T-cell (primary cell): ENCODE measurements at regions not wholly inside any gene's neighbourhood (a gene's known extent, or its start where the extent isn't known, plus 50 kb on each side); places are given as distances from the start of the nearest gene placed in this dataset.

Experiments
- ATAC-seq, 4 experiments: fragments of 200-7000 bp in 3 of 4; fragments of 150-1000 bp in 1 of 4; cut with Tn5 transposase; replicated peaks in 1 of 4; 1 replicate in 3 of 4; 2 replicates in 1 of 4; pipeline ENCODE4 v1.10.0; 2021; ENCODE audit warnings: moderate library complexity in 3 of 4, mild to moderate bottlenecking in 2 of 4, moderate number of reproducible peaks in 1 of 4
- CTCF ChIA-PET, 2 donors: fragments of 300-600 bp; sonication (Branson Sonifier 250); formaldehyde crosslinking; loops; one replicate each; lab custom pipeline; 2022; ENCODE audit warnings: antibody characterized with exemption in 2 of 2; lab: Charles Lee
- POLR2A ChIA-PET, 2 donors: fragments of 300-600 bp; sonication (Branson Sonifier 250); formaldehyde crosslinking; loops; one replicate each; lab custom pipeline; 2022; ENCODE audit warnings: antibody characterized with exemption in 2 of 2; lab: Charles Lee
- DNase-seq, 35 experiments: peaks; one replicate each; pipeline versions ENCODE4 v3.0.0 to v3.0.0-alpha.2; 2013 to 2023
- H3K27ac ChIP-seq: one replicate; pipeline ENCODE4 v1.5.1; 2013; ENCODE audit warnings: low read length
- H3K27me3 ChIP-seq, 2 experiments: replicated peaks in 1 of 2; 1 replicate in 1 of 2; 2 replicates in 1 of 2; pipeline versions ENCODE4 v1.6.1 to v1.7.0; 2013; ENCODE audit warnings: low read length in 1 of 2, mixed read lengths in 1 of 2; ENCODE audit not compliant: control insufficient read depth in 2 of 2, insufficient read depth in 2 of 2; ENCODE audit errors: extremely low read depth in 1 of 2
- H3K36me3 ChIP-seq, 2 donors: 1 replicate in 1 of 2; 2 replicates in 1 of 2; pipeline versions ENCODE4 v1.6.1 to v1.7.0; 2013; ENCODE audit warnings: low read length in 1 of 2; ENCODE audit not compliant: control insufficient read depth in 2 of 2, insufficient read depth in 1 of 2; ENCODE audit errors: extremely low read depth in 1 of 2
- H3K4me1 ChIP-seq, 2 experiments: 1 replicate in 1 of 2; 2 replicates in 1 of 2; pipeline versions ENCODE4 v1.6.1 to v1.7.0; 2013; ENCODE audit warnings: low read length in 2 of 2, mixed read lengths in 1 of 2; ENCODE audit not compliant: insufficient read depth in 2 of 2, control insufficient read depth in 1 of 2; ENCODE audit errors: extremely low read depth in 1 of 2
- H3K4me3 ChIP-seq, 2 donors: 1 replicate in 1 of 2; 2 replicates in 1 of 2; pipeline versions ENCODE4 v1.5.1 to v1.7.0; 2013; ENCODE audit warnings: mild to moderate bottlenecking in 2 of 2, low read length in 1 of 2, moderate library complexity in 1 of 2; ENCODE audit not compliant: control insufficient read depth in 1 of 2; ENCODE audit errors: extremely low read depth in 1 of 2
- H3K9me3 ChIP-seq: 2 replicates; pipeline ENCODE4 v1.7.0; 2013
- H3K27ac Mint-ChIP-seq, 2 donors: one replicate each; pipeline ENCODE4 v1.8.0; 2020 to 2021; ENCODE audit warnings: mild to moderate bottlenecking in 2 of 2, mixed read lengths in 2 of 2
- H3K27me3 Mint-ChIP-seq, 2 donors: one replicate each; pipeline ENCODE4 v1.8.0; 2021 to 2022; ENCODE audit warnings: mixed read lengths in 2 of 2
- H3K36me3 Mint-ChIP-seq: one replicate; pipeline ENCODE4 v1.8.0; 2021; ENCODE audit warnings: mixed read lengths
- H3K4me1 Mint-ChIP-seq, 3 donors: one replicate each; pipeline ENCODE4 v1.8.0; 2020 to 2022; ENCODE audit warnings: mixed read lengths in 3 of 3, mild to moderate bottlenecking in 1 of 3
- H3K4me3 Mint-ChIP-seq, 3 donors: one replicate each; pipeline ENCODE4 v1.8.0; 2020 to 2022; ENCODE audit warnings: mild to moderate bottlenecking in 3 of 3, mixed read lengths in 3 of 3, moderate library complexity in 3 of 3
- H3K9me3 Mint-ChIP-seq, 3 donors: one replicate each; pipeline ENCODE4 v1.8.0; 2020 to 2022; ENCODE audit warnings: mixed read lengths in 3 of 3
- WGBS: methylation state at CpG from one replicate; pipeline ENCODE4 v1.1.5; 2013; ENCODE audit warnings: missing lambda C conversion rate; ENCODE audit not compliant: insufficient coverage; 5-methylcytosine and 5-hydroxymethylcytosine counted together

DNA sequence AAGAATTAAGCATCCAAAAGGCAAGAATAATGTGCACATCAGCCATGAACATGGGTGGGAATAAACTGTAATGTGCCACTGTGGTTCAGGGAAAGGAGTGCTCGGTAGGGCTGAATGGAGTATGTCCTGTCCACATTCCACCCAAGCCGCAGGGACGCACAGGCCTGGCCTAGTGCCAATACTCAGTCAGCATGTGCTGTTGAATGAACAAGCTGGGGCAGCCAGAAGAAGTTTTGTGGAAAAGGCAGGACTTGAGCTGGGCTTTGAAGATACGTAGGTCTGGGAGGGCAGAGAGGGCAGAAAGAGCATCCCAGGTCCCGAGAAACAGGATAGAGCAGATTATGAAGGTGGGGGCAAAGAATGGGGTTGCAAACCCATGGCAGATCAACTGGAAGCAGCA is 60.0 kb upstream of the PLET1 start:
- WGBS, result 93% methylated on average over 5 of the region's 5 CpGs
- H3K27ac ChIP-seq, result no peak overlapping the region
- ChIA-PET CTCF (no interaction called here), POLR2A (interaction anchor here (0.6 kb wide), 2 partner anchors 94 to 459 kb away, joined by 3 read pairs; partner anchors contain the start of gene PTS (in 1 of the 2))
- H3K4me1 ChIP-seq, result peaks cover 9 to 14% of the 10 kb centered on the region in 2 experiments
- Mint-ChIP-seq H3K9me3 (peaks cover 0 to 7% (median 0%) of the 10 kb centered on the region in 3 donors), H3K4me1 (peaks cover 20 to 28% (median 21%) of the 10 kb centered on the region in 3 donors), H3K27ac (peak overlapping the region in 1 of 2 donors; percentile 24), H3K27me3 (no peaks in the 10 kb centered on the region), H3K36me3 (peaks cover 27% of the 10 kb centered on the region), H3K4me3 (peak overlapping the region in 1 of 3 donors; percentile 3)
- ATAC-seq (no peak), DNase-seq (no peak)
- H3K36me3 ChIP-seq, result no peaks in the 10 kb centered on the region
- H3K4me3 ChIP-seq, result no peak overlapping the region
- no peaks in the 10 kb centered on the region for H3K9me3 ChIP-seq
- H3K27me3 ChIP-seq, result no peaks in the 10 kb centered on the region

DNA sequence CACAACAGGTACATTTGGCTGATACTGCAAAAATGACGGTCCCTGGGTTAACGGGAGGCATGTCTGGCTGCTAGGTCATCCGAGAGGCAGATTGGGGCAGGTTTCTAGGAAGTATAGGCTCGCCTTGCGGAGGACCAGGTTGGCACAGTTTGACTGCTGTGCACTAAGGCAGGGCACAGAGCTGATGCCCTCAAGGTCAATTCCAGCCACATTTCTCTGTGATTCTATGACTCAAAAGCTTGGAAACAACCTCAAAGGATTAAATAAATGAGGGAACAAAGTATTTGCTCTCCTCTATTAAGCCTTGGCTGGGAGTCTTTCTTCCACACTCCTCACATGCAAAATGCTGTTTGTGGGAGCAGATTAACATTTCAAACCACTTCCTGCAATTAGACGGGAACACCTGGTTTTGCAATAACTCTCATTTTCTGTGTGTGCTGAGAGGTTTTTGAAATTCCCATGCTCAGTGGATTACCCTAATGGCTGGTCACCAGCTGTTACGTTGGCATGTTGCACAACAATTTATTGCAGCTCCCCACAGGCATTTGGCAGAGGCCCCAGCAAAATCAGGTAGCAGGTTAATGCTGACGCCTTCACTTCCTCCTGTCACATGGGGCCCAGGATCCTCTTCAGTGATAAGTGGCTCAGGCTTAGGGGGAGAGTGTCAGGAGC is 61.0 kb upstream of the PLET1 start:
- ATAC-seq (peak in 3 of 4 experiments; percentile 50 to 62 (median 57)), DNase-seq (peak in 8 of 35 experiments; percentile 3 to 31 (median 10))
- Histone ChIP-seq H3K4me3 (no peak overlapping the region), H3K4me1 (peaks cover 9 to 14% of the 10 kb centered on the region in 2 experiments), H3K36me3 (no peaks in the 10 kb centered on the region), H3K27ac (no peak overlapping the region), H3K9me3 (no peaks in the 10 kb centered on the region), H3K27me3 (no peaks in the 10 kb centered on the region)
- Mint-ChIP-seq H3K36me3 (peaks cover 27% of the 10 kb centered on the region), H3K27ac (peak overlapping the region; percentile 54 to 70), H3K9me3 (peaks cover 0 to 7% (median 0%) of the 10 kb centered on the region in 3 donors), H3K4me3 (peak overlapping the region in 1 of 3 donors; percentile 3), H3K27me3 (no peaks in the 10 kb centered on the region), H3K4me1 (peaks cover 20 to 23% (median 21%) of the 10 kb centered on the region in 3 donors)
- POLR2A ChIA-PET, result no interaction called here
- 87% methylated on average over 5 of the region's 8 CpGs for WGBS
- CTCF ChIA-PET, result no interaction called here

DNA sequence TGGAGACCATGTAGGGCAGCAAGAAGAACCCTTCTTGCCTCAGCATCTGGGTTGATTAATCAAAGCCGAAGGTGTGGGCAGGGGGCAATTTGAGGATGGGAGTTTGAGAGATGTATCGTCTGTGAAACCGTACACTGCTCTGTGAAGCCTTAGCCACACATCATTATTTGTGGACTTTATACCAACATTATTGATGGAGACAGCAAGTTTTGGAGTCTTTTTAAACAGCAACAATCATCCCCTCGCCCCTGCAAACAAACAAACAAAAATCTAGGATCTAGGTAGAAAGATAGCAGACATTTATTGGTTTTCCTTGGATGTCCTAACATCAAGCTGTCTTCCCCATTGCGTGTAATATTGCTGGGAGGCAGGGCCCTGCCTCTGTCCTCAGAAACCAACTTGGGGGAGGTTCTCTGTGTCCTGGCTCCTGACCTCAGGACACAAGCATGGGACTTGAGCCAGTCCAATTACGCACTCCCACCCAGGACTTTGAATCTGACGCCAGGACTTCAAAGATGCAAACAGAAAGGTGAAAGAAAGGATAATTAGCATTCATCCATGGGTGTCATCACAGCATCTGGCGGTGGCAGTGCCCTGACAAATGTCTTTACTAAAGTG is 61.6 kb upstream of the PLET1 start:
- H3K27ac Mint-ChIP-seq, result peak overlapping the region; percentile 7 to 54
- H3K9me3 Mint-ChIP-seq, result peaks cover 0 to 11% (median 0%) of the 10 kb centered on the region in 3 donors
- H3K27me3 ChIP-seq, result no peaks in the 10 kb centered on the region
- peaks cover 20 to 23% (median 21%) of the 10 kb centered on the region in 3 donors for H3K4me1 Mint-ChIP-seq
- H3K9me3 ChIP-seq, result no peaks in the 10 kb centered on the region
- DNase-seq (no peak), ATAC-seq (no peak)
- no peak overlapping the region for H3K4me3 ChIP-seq
- H3K27me3 Mint-ChIP-seq, result no peaks in the 10 kb centered on the region
- ChIA-PET CTCF (no interaction called here), POLR2A (no interaction called here)
- no peak overlapping the region for H3K4me3 Mint-ChIP-seq
- WGBS, result 86% methylated on average over 1 of the region's 8 CpGs
- H3K36me3 ChIP-seq, result no peaks in the 10 kb centered on the region
- H3K27ac ChIP-seq, result no peak overlapping the region
- H3K4me1 ChIP-seq, result peaks cover 9 to 14% of the 10 kb centered on the region in 2 experiments
- peaks cover 21% of the 10 kb centered on the region for H3K36me3 Mint-ChIP-seq

DNA sequence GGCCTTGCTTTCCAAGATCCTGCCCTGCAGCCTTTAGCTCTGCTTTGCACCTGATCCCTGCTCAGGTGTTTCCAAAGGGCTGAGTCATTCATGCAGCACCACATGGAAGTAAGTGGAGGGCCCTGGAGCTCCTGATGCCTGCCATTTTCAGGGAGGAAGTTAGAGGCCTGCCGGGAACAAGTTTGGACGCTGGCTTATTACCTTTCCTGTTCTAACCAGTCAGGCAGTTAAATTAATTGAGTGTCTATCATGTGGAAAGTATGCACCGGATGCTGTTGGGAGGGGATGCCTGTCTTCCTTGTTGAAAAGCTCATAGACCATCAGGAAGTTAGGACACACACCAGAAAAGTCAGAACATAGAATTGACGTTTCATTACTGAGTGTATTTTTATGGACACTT is 73.7 kb upstream of the PLET1 start:
- Histone ChIP-seq H3K27ac (no peak overlapping the region), H3K36me3 (no peaks in the 10 kb centered on the region), H3K9me3 (no peaks in the 10 kb centered on the region), H3K4me1 (no peaks in the 10 kb centered on the region), H3K27me3 (peaks cover 0 to 3% of the 10 kb centered on the region in 2 experiments), H3K4me3 (no peak overlapping the region)
- no peaks in the 10 kb centered on the region for H3K27me3 Mint-ChIP-seq
- H3K4me3 Mint-ChIP-seq, result no peak overlapping the region
- ATAC-seq (no peak), DNase-seq (no peak)
- no peak overlapping the region for H3K27ac Mint-ChIP-seq
- H3K9me3 Mint-ChIP-seq, result peaks cover 0 to 5% (median 5%) of the 10 kb centered on the region in 3 donors
- H3K36me3 Mint-ChIP-seq, result peaks cover 45% of the 10 kb centered on the region
- ChIA-PET CTCF (interaction anchor here in 1 of 2 donors (0.8 kb wide), 1 partner anchor 21 kb away, joined by 3 read pairs; no protein-coding TSS in a partner anchor), POLR2A (no interaction called here)
- WGBS, result 79% methylated on average over 2 of the region's 4 CpGs
- peaks cover 0 to 10% (median 0%) of the 10 kb centered on the region in 3 donors for H3K4me1 Mint-ChIP-seq

DNA sequence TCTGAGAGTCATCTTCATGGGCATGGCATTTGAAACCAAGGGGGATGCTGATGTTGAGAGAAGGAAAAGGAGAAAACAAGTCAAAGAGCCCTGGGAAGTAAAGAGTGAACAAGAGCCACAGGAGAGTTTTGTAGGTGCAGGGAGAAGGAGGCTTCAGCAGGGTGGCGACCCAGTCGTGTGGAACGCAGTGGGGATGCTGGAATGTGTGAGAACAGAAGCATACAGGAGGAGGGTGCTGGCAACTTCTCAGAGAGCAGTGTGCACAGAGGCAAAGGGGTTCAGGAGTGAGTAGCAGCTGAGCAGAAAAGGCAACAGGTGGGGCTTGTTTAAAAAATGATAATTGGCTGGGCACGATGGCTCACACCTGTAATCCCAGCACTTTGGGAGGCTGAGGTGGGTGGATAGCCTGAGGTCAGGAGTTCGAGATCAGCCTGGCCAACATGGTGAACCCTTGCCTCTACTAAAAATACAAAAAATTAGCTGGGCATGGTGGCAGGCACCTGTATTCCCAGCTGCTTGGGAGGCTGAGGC is 75.8 kb upstream of the PLET1 start:
- Mint-ChIP-seq H3K9me3 (no peaks in the 10 kb centered on the region), H3K4me1 (peaks cover 0 to 10% (median 0%) of the 10 kb centered on the region in 3 donors), H3K27me3 (no peaks in the 10 kb centered on the region), H3K4me3 (no peak overlapping the region), H3K27ac (no peak overlapping the region), H3K36me3 (peaks cover 29% of the 10 kb centered on the region)
- POLR2A ChIA-PET, result no interaction called here
- H3K36me3 ChIP-seq, result no peaks in the 10 kb centered on the region
- CTCF ChIA-PET, result no interaction called here
- H3K4me1 ChIP-seq, result no peaks in the 10 kb centered on the region
- WGBS, result 81% methylated on average over 3 of the region's 5 CpGs
- no peak for ATAC-seq
- no peak overlapping the region for H3K27ac ChIP-seq
- no peaks in the 10 kb centered on the region for H3K9me3 ChIP-seq
- H3K27me3 ChIP-seq, result peaks cover 0 to 3% of the 10 kb centered on the region in 2 experiments
- DNase-seq, result no peak
- H3K4me3 ChIP-seq, result no peak overlapping the region

DNA sequence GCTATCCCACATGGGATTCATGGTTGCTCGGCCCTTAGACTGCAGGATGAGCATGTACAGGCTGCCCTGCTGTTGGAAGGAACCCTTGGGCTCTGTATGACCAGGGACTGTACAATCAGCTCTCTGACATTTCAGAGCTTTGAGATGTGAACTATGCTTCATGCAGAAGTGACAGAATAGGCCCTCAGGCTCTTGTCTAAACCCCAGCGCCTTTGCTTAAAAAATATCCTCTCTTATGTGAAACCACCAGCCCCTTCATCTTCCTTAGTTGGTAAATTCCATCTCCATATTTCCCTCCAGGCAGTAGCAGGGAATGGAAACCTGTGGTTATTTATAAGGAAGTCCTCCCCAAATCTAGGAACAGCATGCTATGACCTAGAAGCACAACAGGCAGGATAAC is 78.9 kb upstream of the PLET1 start:
- ChIA-PET POLR2A (no interaction called here), CTCF (no interaction called here)
- Histone ChIP-seq H3K9me3 (no peaks in the 10 kb centered on the region), H3K27ac (no peak overlapping the region), H3K27me3 (no peaks in the 10 kb centered on the region), H3K4me3 (no peak overlapping the region), H3K4me1 (no peaks in the 10 kb centered on the region), H3K36me3 (no peaks in the 10 kb centered on the region)
- H3K27me3 Mint-ChIP-seq, result no peaks in the 10 kb centered on the region
- H3K4me3 Mint-ChIP-seq, result no peak overlapping the region
- peaks cover 0 to 4% (median 0%) of the 10 kb centered on the region in 3 donors for H3K4me1 Mint-ChIP-seq
- no peaks in the 10 kb centered on the region for H3K9me3 Mint-ChIP-seq
- H3K36me3 Mint-ChIP-seq, result peaks cover 27% of the 10 kb centered on the region
- DNase-seq, result no peak
- no peak for ATAC-seq
- 100% methylated on average over 1 of the region's 2 CpGs for WGBS
- H3K27ac Mint-ChIP-seq, result no peak overlapping the region
